HG02759 (cell line): ENCODE measurements at regions not wholly inside any gene's neighbourhood (a gene's known extent, or its start where the extent isn't known, plus 50 kb on each side); places are given as distances from the start of the nearest gene placed in this dataset.

ENCODE experiments used
- ATAC-seq: cut with Tn5 transposase; IDR thresholded peaks from one replicate; pipeline ENCODE4 v1.9.1; 2021; ENCODE audit warnings: mild to moderate bottlenecking, moderate library complexity; ENCODE audit not compliant: unreplicated experiment

GRCh38 chr3:68468695-68469375, 463.5 kb downstream of the TAFA4 start:
- ATAC-seq, result no peak

- no peak for ATAC-seq
These were observed 464.9 kb downstream of the TAFA4 start for GRCh38 chr3:68467465-68467864.

DNA sequence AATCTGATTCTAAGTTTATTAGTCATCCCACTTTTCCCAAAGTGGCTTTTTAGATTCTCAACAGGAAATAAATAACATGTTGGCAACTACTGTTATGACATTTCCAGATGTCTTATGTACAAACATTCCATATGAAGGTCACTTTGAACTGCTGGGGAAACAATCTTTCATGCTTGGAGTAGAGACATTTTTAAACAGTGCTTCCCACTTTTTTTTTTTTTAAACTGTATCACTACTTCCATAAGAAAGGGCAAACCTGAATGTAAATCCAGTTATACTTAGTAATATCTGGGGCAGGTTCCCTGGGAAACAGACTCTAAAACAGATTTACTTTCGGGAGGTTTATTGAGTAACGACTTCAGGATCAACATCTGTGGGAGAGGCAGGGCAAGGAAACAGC, 473.8 kb downstream of the TAFA4 start:
- no peak for ATAC-seq

DNA sequence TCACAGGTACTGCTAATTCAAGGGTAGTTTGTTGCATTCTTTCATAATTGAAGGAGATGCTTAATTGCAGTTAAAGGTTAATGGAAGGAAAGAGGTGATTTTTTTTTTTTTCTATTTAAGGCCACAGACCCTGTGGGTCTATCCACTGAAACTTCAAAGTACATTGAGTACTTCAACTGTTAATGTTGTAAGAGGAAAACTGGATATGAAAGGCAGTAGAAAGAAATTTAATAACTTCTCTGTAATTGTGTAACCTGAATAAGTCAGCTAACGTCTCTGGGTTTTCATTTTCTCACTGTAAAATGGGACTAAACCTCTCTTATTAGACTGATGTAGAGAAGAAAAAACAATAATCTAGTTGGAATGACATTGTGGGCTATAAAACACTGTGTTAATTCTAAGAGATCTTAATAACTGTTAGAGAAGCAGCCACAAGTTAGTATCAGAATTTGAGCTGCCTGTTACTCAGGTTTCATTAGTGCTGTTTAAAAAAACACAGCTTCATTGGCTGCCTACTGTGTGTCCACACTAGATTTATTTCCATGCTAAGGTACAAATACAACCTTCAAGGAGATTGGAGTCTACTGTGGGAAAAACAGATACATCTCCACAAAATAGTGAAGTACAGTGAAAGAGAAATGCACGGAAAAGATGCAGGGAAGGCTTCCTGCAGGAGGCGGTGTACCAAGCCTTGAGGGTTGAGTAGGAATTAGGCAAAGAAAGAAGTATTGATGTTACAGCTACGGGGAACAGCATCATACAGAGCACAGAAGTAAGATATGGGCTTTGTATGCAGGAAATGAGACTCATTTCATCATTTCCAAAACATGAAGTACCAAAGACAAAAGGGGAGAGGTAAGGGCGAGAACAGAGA, 483.6 kb downstream of the TAFA4 start:
- no peak for ATAC-seq

DNA sequence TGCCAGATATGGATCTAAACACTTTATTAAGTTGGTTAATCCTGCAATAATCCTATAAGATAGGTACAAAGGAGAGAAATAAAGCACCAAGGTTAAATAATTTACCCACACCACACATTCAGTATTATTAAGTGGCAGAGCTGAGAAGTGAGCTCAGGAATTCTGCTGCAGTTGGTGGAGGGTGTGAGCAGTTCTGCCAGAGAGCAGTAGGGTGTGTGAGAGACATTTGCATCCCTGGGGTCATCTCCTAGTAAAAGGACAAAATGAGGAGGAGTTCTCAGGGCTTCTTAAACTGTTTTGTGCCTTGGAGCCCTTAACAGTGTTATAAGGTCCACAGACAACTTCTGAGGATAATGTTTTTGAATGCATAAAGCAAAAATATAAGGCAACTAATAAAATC, 484.5 kb downstream of the TAFA4 start:
- ATAC-seq, result no peak

- ATAC-seq, result no peak
These were observed 491.3 kb downstream of the TAFA4 start for GRCh38 chr3:68441054-68441453.

- no peak for ATAC-seq
These were observed 495.5 kb downstream of the TAFA4 start for GRCh38 chr3:68436619-68437401.

DNA sequence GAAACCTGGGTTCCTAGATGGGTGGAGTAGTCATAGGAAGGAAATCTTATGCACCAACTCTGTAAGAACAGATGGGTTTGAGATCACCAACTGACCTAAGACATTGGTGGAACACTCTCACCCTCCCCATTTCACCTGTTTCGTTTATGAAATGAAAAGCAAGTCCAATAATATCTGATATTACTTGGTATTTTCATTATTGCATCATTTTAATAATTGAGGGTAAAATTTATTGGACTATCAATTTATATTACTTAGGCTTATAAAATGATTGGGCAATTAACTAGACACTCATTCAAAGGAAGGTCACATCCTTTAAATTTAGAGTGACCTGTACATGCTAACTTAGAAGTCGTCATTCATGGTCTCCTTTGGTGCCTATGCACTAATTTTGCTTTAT, 503.9 kb downstream of the TAFA4 start:
- no peak for ATAC-seq

- no peak for ATAC-seq
These were observed 507.4 kb downstream of the TAFA4 start for GRCh38 chr3:68424796-68425460.

DNA sequence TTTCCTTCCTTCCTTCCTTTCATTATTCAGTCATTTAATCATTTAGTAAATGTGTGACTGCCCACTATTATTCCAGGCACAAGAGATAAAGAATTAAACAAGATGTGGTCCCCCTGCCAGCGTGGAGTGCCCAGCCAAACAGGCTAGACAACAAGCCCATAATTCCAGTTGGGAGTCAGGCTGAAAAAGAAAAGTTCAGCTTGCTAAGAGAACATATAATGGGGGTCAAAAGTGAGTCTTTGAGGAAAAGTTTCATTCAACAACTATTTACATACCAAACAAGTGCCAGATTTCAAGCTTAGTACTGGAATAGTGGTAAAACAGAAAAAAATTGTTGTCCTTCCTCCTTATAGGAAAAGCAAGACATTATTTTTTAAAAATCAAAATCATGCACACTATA, 523.7 kb downstream of the TAFA4 start:
- ATAC-seq, result no peak

DNA sequence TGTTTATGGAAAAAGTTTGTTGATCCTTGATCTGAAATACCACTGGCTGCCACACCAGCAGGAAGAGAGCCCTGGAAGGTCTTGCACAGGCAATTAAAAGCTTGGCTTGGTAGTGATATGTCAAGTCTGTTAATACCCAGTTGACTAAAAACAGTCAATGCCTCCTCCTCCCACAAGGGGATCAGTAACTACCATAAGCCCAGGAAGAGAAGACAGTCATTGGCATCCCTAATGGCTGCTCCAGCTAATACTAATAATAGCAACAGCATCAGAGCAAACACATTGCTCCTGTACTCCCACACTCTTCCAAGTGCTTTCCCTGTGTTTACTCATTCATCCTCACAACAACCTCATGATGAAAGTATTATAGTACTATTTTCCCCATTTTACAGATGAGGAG, 528.6 kb downstream of the TAFA4 start:
- ATAC-seq, result no peak

GRCh38 chr3:68402235-68402918, 530.0 kb downstream of the TAFA4 start:
- no peak for ATAC-seq

DNA sequence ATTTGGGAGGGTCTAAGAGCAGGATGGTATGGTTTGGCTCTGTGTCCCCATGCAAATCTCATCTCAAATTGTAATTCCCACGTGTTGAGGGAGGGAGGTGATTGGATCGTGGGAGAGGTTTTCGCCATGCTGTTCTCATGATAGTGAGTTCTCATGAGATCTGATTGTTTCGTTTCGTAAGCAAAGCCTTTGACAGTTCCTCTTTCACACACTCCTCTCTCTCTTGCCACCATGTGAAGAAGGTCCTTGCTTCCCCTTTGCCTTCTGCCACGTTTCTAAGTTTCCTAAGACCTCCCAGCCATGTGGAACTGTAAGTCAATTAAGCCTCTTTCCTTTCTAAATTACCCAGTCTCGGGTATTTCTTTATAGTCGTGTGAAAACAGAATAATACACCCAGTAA, 553.7 kb downstream of the TAFA4 start:
- ATAC-seq, result no peak

DNA sequence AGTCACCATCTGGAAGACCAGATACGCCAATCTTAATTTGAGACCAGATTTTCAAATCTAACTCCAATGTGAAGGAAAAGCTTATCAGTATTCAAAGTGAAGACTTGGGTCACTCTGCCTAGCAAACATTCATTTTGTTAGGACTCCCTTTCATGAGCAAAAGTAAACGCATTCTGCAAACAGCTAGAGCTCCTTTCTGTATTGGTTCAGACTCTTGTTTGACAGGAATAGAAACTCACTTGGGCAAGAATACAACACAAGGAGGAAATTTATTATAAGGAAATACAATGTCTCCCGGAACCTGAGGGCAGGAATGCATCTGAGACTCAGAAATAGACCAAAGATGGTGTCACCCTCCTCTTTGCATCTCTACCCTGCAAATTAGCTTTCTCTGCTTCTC, 558.6 kb downstream of the TAFA4 start:
- ATAC-seq, result no peak

GRCh38 chr3:68363796-68364195, 568.6 kb downstream of the TAFA4 start:
- ATAC-seq, result no peak

GRCh38 chr3:68360492-68360891, 571.9 kb downstream of the TAFA4 start:
- ATAC-seq, result no peak

GRCh38 chr3:68345781-68346180, 586.6 kb downstream of the TAFA4 start:
- ATAC-seq, result no peak

DNA sequence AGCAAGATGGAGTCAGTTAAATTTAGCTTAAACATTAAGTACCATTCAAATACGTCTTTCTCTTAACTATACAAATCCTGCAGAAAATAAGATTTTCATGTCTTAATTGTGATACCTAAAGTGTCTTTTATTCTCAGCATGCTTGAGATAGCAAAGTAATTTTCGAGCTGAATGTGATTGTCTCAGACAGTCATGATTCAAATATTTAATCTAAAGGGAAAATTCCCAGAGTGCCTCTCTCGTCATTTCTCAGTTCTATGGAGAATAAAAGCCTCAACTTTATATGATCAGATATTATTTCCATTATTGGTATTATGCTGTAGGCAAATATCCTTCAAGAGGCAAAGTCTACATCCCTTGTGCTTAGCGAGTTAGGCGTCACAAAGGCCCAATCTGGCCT, 589.9 kb downstream of the TAFA4 start:
- no peak for ATAC-seq

- ATAC-seq, result no peak
These were observed 596.3 kb downstream of the TAFA4 start for GRCh38 chr3:68336042-68336441.

DNA sequence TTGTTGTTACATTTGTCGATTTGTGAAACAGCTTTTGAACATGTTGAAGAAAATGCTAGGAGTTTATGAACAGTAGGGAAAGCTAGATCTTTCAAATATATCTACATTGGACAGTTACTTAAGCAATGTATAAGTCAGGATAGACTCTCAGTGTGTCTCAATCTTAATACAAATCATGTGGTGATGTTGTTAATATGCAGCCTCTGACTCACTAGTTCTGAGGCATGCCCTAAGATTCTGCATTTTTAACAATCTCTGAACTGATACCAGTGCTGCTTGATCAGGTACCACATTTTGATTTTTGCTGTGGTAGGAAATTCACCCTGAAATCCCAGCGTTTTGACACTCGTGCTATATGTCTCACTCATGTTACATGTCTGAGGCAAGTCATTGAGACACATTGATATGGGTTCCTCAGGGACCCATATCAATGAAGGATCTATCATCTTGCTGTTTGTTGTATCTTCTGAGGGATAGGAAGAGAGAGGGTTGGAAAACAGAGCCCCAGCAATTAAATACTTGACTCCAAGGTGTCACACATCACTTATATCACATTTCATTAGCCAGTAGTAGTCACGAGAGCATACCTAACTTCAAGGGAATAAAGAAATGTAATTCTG, 597.9 kb downstream of the TAFA4 start:
- ATAC-seq, result no peak
